Transverse colon (tissue), 4 donors: ENCODE measurements at regions not wholly inside any gene's neighbourhood (a gene's known extent, or its start where the extent isn't known, plus 50 kb on each side); places are given as distances from the start of the nearest gene placed in this dataset.

ENCODE experiments used
- DNase-seq: peaks from one replicate; pipeline ENCODE4 v3.0.0-alpha.2; 2019
- H3K27ac ChIP-seq, 4 donors: fragments of 200-600 bp; sonication (generic); 2 replicates each; pipeline ENCODE4 v1.5.1; 2016 to 2018; ENCODE audit warnings: inconsistent platforms in 4 of 4
- H3K27me3 ChIP-seq: fragments of 200-600 bp; sonication (generic); 2 replicates; pipeline ENCODE4 v1.5.1; 2017; ENCODE audit warnings: inconsistent platforms
- H3K36me3 ChIP-seq, 4 donors: fragments of 200-600 bp; sonication (generic); 2 replicates each; pipeline ENCODE4 v1.5.1; 2017 to 2019; ENCODE audit warnings: inconsistent platforms in 4 of 4
- H3K4me1 ChIP-seq, 4 donors: fragments of 200-600 bp; sonication (generic); 2 replicates each; pipeline ENCODE4 v1.5.1; 2017 to 2020; ENCODE audit warnings: inconsistent platforms in 4 of 4
- H3K4me3 ChIP-seq, 4 donors: fragments of 200-600 bp; sonication (generic); 1 replicate in 1 of 4; 2 replicates in 3 of 4; pipeline versions ENCODE4 v1.5.1 to v1.6.1; 2017 to 2019; ENCODE audit warnings: inconsistent platforms in 4 of 4
- H3K9me3 ChIP-seq, 2 donors: fragments of 200-600 bp; sonication (generic); 2 replicates each; pipeline ENCODE4 v1.5.1; 2017 to 2019; ENCODE audit warnings: inconsistent platforms in 2 of 2
- CTCF ChIP-seq, 5 experiments: fragments of 200-600 bp in 3 of 5; fragments of 450-650 bp in 2 of 5; sonication (generic) in 3 of 5; IDR thresholded peaks; 1 replicate in 2 of 5; 2 replicates in 3 of 5; pipeline ENCODE4 v1.5.1; 2016 to 2017; ENCODE audit warnings: antibody characterized with exemption in 5 of 5, inconsistent platforms in 3 of 5, mild to moderate bottlenecking in 2 of 5, moderate library complexity in 1 of 5
- EP300 ChIP-seq: sonication (generic); formaldehyde crosslinking; IDR thresholded peaks from one replicate; pipeline ENCODE4 v1.6.1; 2017; ENCODE audit warnings: antibody characterized with exemption, low read depth
- POLR2A ChIP-seq: fragments of 450-650 bp; IDR thresholded peaks from one replicate; pipeline ENCODE4 v1.6.1; 2016; ENCODE audit warnings: antibody characterized with exemption, mild to moderate bottlenecking, moderate library complexity
- POLR2AphosphoS5 ChIP-seq, 3 donors: sonication (generic); formaldehyde crosslinking; IDR thresholded peaks; one replicate each; pipeline ENCODE4 v1.6.1; 2016; ENCODE audit warnings: antibody characterized with exemption in 3 of 3
- WGBS, 2 donors: methylation state at CpG; one replicate each; pipeline ENCODE4 v1.1.5; 2018; ENCODE audit warnings: low coverage in 1 of 2; 5-methylcytosine and 5-hydroxymethylcytosine counted together
- in situ Hi-C, 4 donors: fragments of 200-750 bp; cut with MboI; loops; one replicate each; pipeline versions ENCODE4 v1.15.0 to v1.15.1; 2017; ENCODE audit warnings: low sequenced_read_pairs in 3 of 4, low pct_ligation_motif_present in 1 of 4, low pct_unique_long_range_greater_than_20kb in 1 of 4
- intact Hi-C: fragments of 100-400 bp; cut with DNase I; formaldehyde crosslinking; loops from one replicate; pipeline ENCODE4 v1.15.1; 2023; ENCODE audit warnings: low total_unique reads

- peaks cover 0 to 5% of the 10 kb centered on the region in 2 donors for H3K9me3 ChIP-seq
- no peaks in the 10 kb centered on the region for H3K4me1 ChIP-seq
- 86 to 89% methylated on average over 4 of the region's 4 CpGs for WGBS, 2 donors
- in situ Hi-C loops (no loop called here), intact Hi-C loops (no loop called here)
- H3K27me3 ChIP-seq, result no peaks in the 10 kb centered on the region
- DNase-seq, result no peak
- TF ChIP-seq EP300, result no peak
- TF ChIP-seq POLR2A, result no peak
- TF ChIP-seq CTCF (IDR thresholded peaks at IDR 0.05), result no peak
- no peak for TF ChIP-seq POLR2AphosphoS5 (IDR thresholded peaks at IDR 0.05)
- no peak overlapping the region for H3K27ac ChIP-seq
- H3K4me3 ChIP-seq, result no peak overlapping the region
- H3K36me3 ChIP-seq, result no peaks in the 10 kb centered on the region
These were observed 63.1 kb downstream of the SLITRK1 start for GRCh38 chr13:83819156-83819555.

GRCh38 chr13:83816081-83816480 lies 66.2 kb downstream of the SLITRK1 start:
- DNase-seq, result no peak
- WGBS, 2 donors, result 55 to 72% methylated on average over 2 of the region's 2 CpGs
- Histone ChIP-seq H3K4me1 (no peaks in the 10 kb centered on the region), H3K27ac (no peak overlapping the region), H3K27me3 (no peaks in the 10 kb centered on the region), H3K4me3 (no peak overlapping the region), H3K36me3 (no peaks in the 10 kb centered on the region), H3K9me3 (peaks cover 0 to 5% of the 10 kb centered on the region in 2 donors)
- no peak for TF ChIP-seq CTCF (IDR thresholded peaks at IDR 0.05)
- no peak for TF ChIP-seq POLR2A
- TF ChIP-seq POLR2AphosphoS5 (IDR thresholded peaks at IDR 0.05), result no peak
- TF ChIP-seq EP300, result no peak
- intact Hi-C loops (no loop called here), in situ Hi-C loops (no loop called here)

- H3K4me3 ChIP-seq, result no peak overlapping the region
- intact Hi-C loops, result no loop called here
- no peaks in the 10 kb centered on the region for H3K36me3 ChIP-seq
- in situ Hi-C loops, result no loop called here
- DNase-seq, result no peak
- 73 to 88% methylated on average over 1 of the region's 1 CpG for WGBS, 2 donors
- no peak for TF ChIP-seq POLR2A
- TF ChIP-seq CTCF (IDR thresholded peaks at IDR 0.05), result no peak
- TF ChIP-seq POLR2AphosphoS5 (IDR thresholded peaks at IDR 0.05), result no peak
- no peak for TF ChIP-seq EP300
- peaks cover 0 to 5% of the 10 kb centered on the region in 2 donors for H3K9me3 ChIP-seq
- no peak overlapping the region for H3K27ac ChIP-seq
- H3K4me1 ChIP-seq, result no peaks in the 10 kb centered on the region
- no peaks in the 10 kb centered on the region for H3K27me3 ChIP-seq
These were observed 66.7 kb downstream of the SLITRK1 start for GRCh38 chr13:83815598-83815997.

GRCh38 chr13:83810136-83810535 lies 72.1 kb downstream of the SLITRK1 start:
- H3K4me1 ChIP-seq, result no peaks in the 10 kb centered on the region
- H3K27ac ChIP-seq, result no peak overlapping the region
- H3K27me3 ChIP-seq, result no peaks in the 10 kb centered on the region
- no peak overlapping the region for H3K4me3 ChIP-seq
- WGBS, 2 donors, result 40 to 44% methylated on average over 2 of the region's 2 CpGs
- no peak for DNase-seq
- intact Hi-C loops (no loop called here), in situ Hi-C loops (no loop called here)
- no peaks in the 10 kb centered on the region for H3K36me3 ChIP-seq
- TF ChIP-seq CTCF (IDR thresholded peaks at IDR 0.05) (no peak), EP300 (no peak), POLR2A (no peak), POLR2AphosphoS5 (IDR thresholded peaks at IDR 0.05) (no peak)
- H3K9me3 ChIP-seq, result peaks cover 0 to 5% of the 10 kb centered on the region in 2 donors
